SK-N-SH treated with all-trans-retinoic acid at 6 μM for 48 hours (cell line): ENCODE measurements at regions not wholly inside any gene's neighbourhood (a gene's known extent, or its start where the extent isn't known, plus 50 kb on each side); places are given as distances from the start of the nearest gene placed in this dataset.

Experiments
- ATAC-seq: fragments of 200-7000 bp; cut with Tn5 transposase; 3 replicates; pipeline ENCODE4 v1.9.1; 2020; ENCODE audit warnings: mild to moderate bottlenecking, moderate library complexity
- ARNTL ChIP-seq: fragments of 450-650 bp; formaldehyde crosslinking; IDR thresholded peaks from 2 replicates; pipeline ENCODE4 v1.5.0; 2020; ENCODE audit warnings: low read depth, mild to moderate bottlenecking, moderate library complexity, borderline replicate concordance
- BACH2 ChIP-seq: fragments of 250-450 bp; sonication (Bioruptor Pico); IDR thresholded peaks from 2 replicates; pipeline ENCODE4 v1.9.0; 2021; ENCODE audit warnings: mild to moderate bottlenecking, borderline replicate concordance
- CSDC2 ChIP-seq: fragments of 250-450 bp; sonication (Bioruptor Pico); IDR thresholded peaks from 2 replicates; pipeline ENCODE4 v1.5.0; 2020; ENCODE audit warnings: mild to moderate bottlenecking, moderate library complexity
- CSRNP3 ChIP-seq: fragments of 250-450 bp; sonication (Bioruptor Pico); IDR thresholded peaks from 2 replicates; pipeline ENCODE4 v1.5.1; 2021; ENCODE audit warnings: mild to moderate bottlenecking, moderate library complexity
- ESRRG ChIP-seq: fragments of 250-450 bp; sonication (Bioruptor Pico); IDR thresholded peaks from 2 replicates; pipeline ENCODE4 v1.6.1; 2021; ENCODE audit warnings: mild to moderate bottlenecking
- GLIS3 ChIP-seq: fragments of 250-450 bp; sonication (Bioruptor Pico); IDR thresholded peaks from 2 replicates; pipeline ENCODE4 v1.5.0; 2020; ENCODE audit warnings: mild to moderate bottlenecking, moderate library complexity
- ISL1 ChIP-seq: fragments of 250-450 bp; sonication (Bioruptor Pico); IDR thresholded peaks from 2 replicates; pipeline ENCODE4 v2.1.2; 2022; ENCODE audit warnings: mild to moderate bottlenecking, moderate library complexity
- OSR1 ChIP-seq: fragments of 250-450 bp; sonication (Bioruptor Pico); IDR thresholded peaks from 2 replicates; pipeline ENCODE4 v1.8.0; 2022; ENCODE audit warnings: moderate library complexity, mild to moderate bottlenecking, inconsistent platforms
- PPARA ChIP-seq: fragments of 250-450 bp; sonication (Bioruptor Pico); IDR thresholded peaks from 2 replicates; pipeline ENCODE4 v1.5.0; 2020; ENCODE audit warnings: mild to moderate bottlenecking, borderline replicate concordance
- RARB ChIP-seq: fragments of 250-450 bp; sonication (Bioruptor Pico); IDR thresholded peaks from 2 replicates; pipeline ENCODE4 v1.8.0; 2021; ENCODE audit warnings: mild to moderate bottlenecking, moderate library complexity
- SNAI2 ChIP-seq: fragments of 250-450 bp; sonication (Bioruptor Pico); IDR thresholded peaks from 2 replicates; pipeline ENCODE4 v1.5.0; 2020; ENCODE audit warnings: mild to moderate bottlenecking, moderate library complexity
- TCF4 ChIP-seq: fragments of 250-450 bp; sonication (Bioruptor Pico); IDR thresholded peaks from 2 replicates; pipeline ENCODE4 v1.8.0; 2021; ENCODE audit warnings: mild to moderate bottlenecking, moderate library complexity, borderline replicate concordance
- TOX ChIP-seq: fragments of 250-450 bp; sonication (Bioruptor Pico); IDR thresholded peaks from 2 replicates; pipeline ENCODE4 v1.8.0; 2021; ENCODE audit warnings: mild to moderate bottlenecking, moderate library complexity, borderline replicate concordance
- ZC3H10 ChIP-seq: fragments of 250-450 bp; sonication (Bioruptor Pico); IDR thresholded peaks from 2 replicates; pipeline ENCODE4 v1.5.1; 2021; ENCODE audit warnings: mild to moderate bottlenecking, moderate library complexity
- ZFP3 ChIP-seq: fragments of 250-450 bp; sonication (Bioruptor Pico); IDR thresholded peaks from 2 replicates; pipeline ENCODE4 v1.5.0; 2020; ENCODE audit warnings: mild to moderate bottlenecking, moderate library complexity
- ZFP30 ChIP-seq: fragments of 450-650 bp; formaldehyde crosslinking; IDR thresholded peaks from 2 replicates; pipeline ENCODE4 v1.5.0; 2022; ENCODE audit warnings: mild to moderate bottlenecking, moderate library complexity
- ZNF565 ChIP-seq: fragments of 450-650 bp; formaldehyde crosslinking; conservative IDR thresholded peaks from 2 replicates; pipeline ENCODE4 v1.5.0; 2020; ENCODE audit warnings: low read depth, mild to moderate bottlenecking, moderate library complexity
- ZNF70 ChIP-seq: fragments of 450-650 bp; formaldehyde crosslinking; IDR thresholded peaks from 2 replicates; pipeline ENCODE4 v1.5.0; 2020; ENCODE audit warnings: mild to moderate bottlenecking, moderate library complexity
- ZNF8 ChIP-seq: fragments of 450-650 bp; formaldehyde crosslinking; IDR thresholded peaks from 2 replicates; pipeline ENCODE4 v1.5.0; 2020; ENCODE audit warnings: mild to moderate bottlenecking, moderate library complexity
- TF ChIP-seq, protein P1 (sequence below): fragments of 250-450 bp; sonication (Bioruptor Pico); IDR thresholded peaks from 2 replicates; pipeline ENCODE4 v1.8.0; 2020; ENCODE audit warnings: mild to moderate bottlenecking, moderate library complexity, borderline replicate concordance
- TF ChIP-seq, protein P2 (sequence below): fragments of 250-450 bp; sonication (Bioruptor Pico); IDR thresholded peaks from 2 replicates; pipeline ENCODE4 v1.8.0; 2021; ENCODE audit warnings: low read depth, mild to moderate bottlenecking, moderate library complexity, borderline replicate concordance
- TF ChIP-seq, protein P3 (sequence below): fragments of 250-450 bp; sonication (Bioruptor Pico); IDR thresholded peaks from 2 replicates; pipeline ENCODE4 v1.5.1; 2020; ENCODE audit warnings: low read depth, mild to moderate bottlenecking, moderate library complexity

GRCh38 chr2:71798266-71799012 is 345.1 kb downstream of the DYSF start:
- no peak for TF ChIP-seq CSRNP3
- TF ChIP-seq, all 23 proteins: peak for 0
- ATAC-seq: peak; percentile 63

GRCh38 chr2:71797035-71797810 is 343.9 kb downstream of the DYSF start:
- TF ChIP-seq TOX (CRISPR knock-in tag): no peak
- no peak for TF ChIP-seq SNAI2 (CRISPR knock-in tag)
- no peak for TF ChIP-seq RARB (CRISPR knock-in tag)
- no peak for TF ChIP-seq ISL1 (CRISPR knock-in tag)
- no peak for TF ChIP-seq BACH2
- TF ChIP-seq ZC3H10 (CRISPR knock-in tag): no peak
- TF ChIP-seq, protein P1, sequence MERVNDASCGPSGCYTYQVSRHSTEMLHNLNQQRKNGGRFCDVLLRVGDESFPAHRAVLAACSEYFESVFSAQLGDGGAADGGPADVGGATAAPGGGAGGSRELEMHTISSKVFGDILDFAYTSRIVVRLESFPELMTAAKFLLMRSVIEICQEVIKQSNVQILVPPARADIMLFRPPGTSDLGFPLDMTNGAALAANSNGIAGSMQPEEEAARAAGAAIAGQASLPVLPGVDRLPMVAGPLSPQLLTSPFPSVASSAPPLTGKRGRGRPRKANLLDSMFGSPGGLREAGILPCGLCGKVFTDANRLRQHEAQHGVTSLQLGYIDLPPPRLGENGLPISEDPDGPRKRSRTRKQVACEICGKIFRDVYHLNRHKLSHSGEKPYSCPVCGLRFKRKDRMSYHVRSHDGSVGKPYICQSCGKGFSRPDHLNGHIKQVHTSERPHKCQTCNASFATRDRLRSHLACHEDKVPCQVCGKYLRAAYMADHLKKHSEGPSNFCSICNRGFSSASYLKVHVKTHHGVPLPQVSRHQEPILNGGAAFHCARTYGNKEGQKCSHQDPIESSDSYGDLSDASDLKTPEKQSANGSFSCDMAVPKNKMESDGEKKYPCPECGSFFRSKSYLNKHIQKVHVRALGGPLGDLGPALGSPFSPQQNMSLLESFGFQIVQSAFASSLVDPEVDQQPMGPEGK: no peak
- no peak for TF ChIP-seq TCF4 (CRISPR knock-in tag)
- no peak for TF ChIP-seq GLIS3
- TF ChIP-seq, protein P2, sequence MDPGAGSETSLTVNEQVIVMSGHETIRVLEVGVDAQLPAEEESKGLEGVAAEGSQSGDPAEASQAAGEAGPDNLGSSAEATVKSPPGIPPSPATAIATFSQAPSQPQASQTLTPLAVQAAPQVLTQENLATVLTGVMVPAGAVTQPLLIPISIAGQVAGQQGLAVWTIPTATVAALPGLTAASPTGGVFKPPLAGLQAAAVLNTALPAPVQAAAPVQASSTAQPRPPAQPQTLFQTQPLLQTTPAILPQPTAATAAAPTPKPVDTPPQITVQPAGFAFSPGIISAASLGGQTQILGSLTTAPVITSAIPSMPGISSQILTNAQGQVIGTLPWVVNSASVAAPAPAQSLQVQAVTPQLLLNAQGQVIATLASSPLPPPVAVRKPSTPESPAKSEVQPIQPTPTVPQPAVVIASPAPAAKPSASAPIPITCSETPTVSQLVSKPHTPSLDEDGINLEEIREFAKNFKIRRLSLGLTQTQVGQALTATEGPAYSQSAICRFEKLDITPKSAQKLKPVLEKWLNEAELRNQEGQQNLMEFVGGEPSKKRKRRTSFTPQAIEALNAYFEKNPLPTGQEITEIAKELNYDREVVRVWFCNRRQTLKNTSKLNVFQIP (CRISPR knock-in tag): no peak
- no peak for TF ChIP-seq CSDC2 (CRISPR knock-in tag)
- TF ChIP-seq ZFP3 (CRISPR knock-in tag): no peak
- TF ChIP-seq PPARA (CRISPR knock-in tag): no peak
- TF ChIP-seq ZNF8 (CRISPR knock-in tag): no peak
- TF ChIP-seq, protein P3, sequence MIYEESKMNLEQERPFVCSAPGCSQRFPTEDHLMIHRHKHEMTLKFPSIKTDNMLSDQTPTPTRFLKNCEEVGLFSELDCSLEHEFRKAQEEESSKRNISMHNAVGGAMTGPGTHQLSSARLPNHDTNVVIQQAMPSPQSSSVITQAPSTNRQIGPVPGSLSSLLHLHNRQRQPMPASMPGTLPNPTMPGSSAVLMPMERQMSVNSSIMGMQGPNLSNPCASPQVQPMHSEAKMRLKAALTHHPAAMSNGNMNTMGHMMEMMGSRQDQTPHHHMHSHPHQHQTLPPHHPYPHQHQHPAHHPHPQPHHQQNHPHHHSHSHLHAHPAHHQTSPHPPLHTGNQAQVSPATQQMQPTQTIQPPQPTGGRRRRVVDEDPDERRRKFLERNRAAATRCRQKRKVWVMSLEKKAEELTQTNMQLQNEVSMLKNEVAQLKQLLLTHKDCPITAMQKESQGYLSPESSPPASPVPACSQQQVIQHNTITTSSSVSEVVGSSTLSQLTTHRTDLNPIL (CRISPR knock-in tag): no peak
- TF ChIP-seq ZNF70 (CRISPR knock-in tag): no peak
- ATAC-seq: no peak

DNA sequence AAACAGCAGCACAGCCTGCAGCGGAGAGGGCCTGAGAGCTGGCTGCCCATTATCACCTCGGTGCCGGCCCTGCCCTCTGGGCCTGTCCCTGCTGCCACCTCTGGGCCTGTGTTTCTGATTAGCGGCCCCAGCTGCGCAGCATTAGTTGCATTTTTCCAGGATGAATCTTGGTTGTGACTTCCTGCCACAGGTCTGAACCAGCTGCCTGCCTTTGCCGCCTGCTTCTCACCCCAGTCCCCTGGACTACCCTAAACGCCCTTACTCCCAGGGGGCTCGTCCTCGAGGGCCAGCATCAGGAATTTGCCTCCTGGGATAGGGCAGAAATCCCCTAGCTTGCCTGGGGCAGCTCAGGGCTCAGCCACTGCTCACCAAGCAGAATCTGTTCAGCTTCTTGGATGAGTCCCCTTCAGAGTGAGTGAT is 342.8 kb downstream of the DYSF start:
- ATAC-seq: peak; percentile 81
- TF ChIP-seq OSR1 (CRISPR knock-in tag): no peak

GRCh38 chr2:71795486-71795885 is 342.1 kb downstream of the DYSF start:
- TF ChIP-seq TOX (CRISPR knock-in tag): no peak
- no peak for TF ChIP-seq CSDC2 (CRISPR knock-in tag)
- no peak for TF ChIP-seq ZC3H10 (CRISPR knock-in tag)
- TF ChIP-seq ZFP3 (CRISPR knock-in tag): no peak
- TF ChIP-seq ARNTL (CRISPR knock-in tag): no peak
- no peak for TF ChIP-seq ESRRG (CRISPR knock-in tag)
- TF ChIP-seq, protein P3 (CRISPR knock-in tag): no peak
- TF ChIP-seq, protein P1: no peak
- no peak for TF ChIP-seq GLIS3
- no peak for TF ChIP-seq ZNF70 (CRISPR knock-in tag)
- TF ChIP-seq, protein P2 (CRISPR knock-in tag): no peak
- no peak for TF ChIP-seq ZNF565 (CRISPR knock-in tag)
- TF ChIP-seq SNAI2 (CRISPR knock-in tag): no peak
- TF ChIP-seq ZFP30 (CRISPR knock-in tag): no peak
- no peak for TF ChIP-seq OSR1 (CRISPR knock-in tag)
- TF ChIP-seq ZNF8 (CRISPR knock-in tag): no peak
- TF ChIP-seq RARB (CRISPR knock-in tag): no peak
- no peak for ATAC-seq
